Cardiac muscle cell (in vitro differentiated cells and primary cell): ENCODE measurements at regions not wholly inside any gene's neighbourhood (a gene's known extent, or its start where the extent isn't known, plus 50 kb on each side); places are given as distances from the start of the nearest gene placed in this dataset.

Source experiments
- DNase-seq, 2 donors: peaks; one replicate each; pipeline versions ENCODE4 v3.0.0 to v3.0.0-alpha.2; 2010 to 2017; ENCODE audit warnings: low read depth in 1 of 2, low spot score in 1 of 2
- H3K27ac ChIP-seq: fragments of 200-600 bp; sonication (generic); 2 replicates; pipeline ENCODE4 v1.5.1; 2016
- H3K27me3 ChIP-seq: fragments of 200-600 bp; sonication (generic); 2 replicates; pipeline ENCODE4 v1.6.0; 2016; ENCODE audit warnings: control low read depth
- H3K36me3 ChIP-seq: fragments of 200-600 bp; sonication (generic); 2 replicates; pipeline ENCODE4 v1.5.1; 2016; ENCODE audit warnings: control low read depth
- H3K4me1 ChIP-seq: fragments of 200-600 bp; sonication (generic); 2 replicates; pipeline ENCODE4 v1.8.1; 2017; ENCODE audit warnings: low read depth, mild to moderate bottlenecking, mixed run types
- H3K4me3 ChIP-seq: fragments of 200-600 bp; sonication (generic); 2 replicates; pipeline ENCODE4 v1.5.1; 2016; ENCODE audit warnings: mild to moderate bottlenecking
- H3K9me3 ChIP-seq: fragments of 200-600 bp; sonication (generic); 2 replicates; pipeline ENCODE4 v1.5.1; 2017; ENCODE audit warnings: low read depth, mild to moderate bottlenecking, control low read depth
- CTCF ChIP-seq: IDR thresholded peaks from 2 replicates; pipeline ENCODE4 v1.5.1; 2012; ENCODE audit warnings: low read depth, mild to moderate bottlenecking, low read length

GRCh38 chr1:234871039-234871709 is 257.5 kb downstream of the TOMM20 start:
- no peaks in the 10 kb centered on the region for H3K36me3 ChIP-seq
- no peaks in the 10 kb centered on the region for H3K9me3 ChIP-seq
- TF ChIP-seq CTCF, result no peak
- peaks cover 20% of the 10 kb centered on the region for H3K4me1 ChIP-seq
- H3K27me3 ChIP-seq, result no peaks in the 10 kb centered on the region
- no peak for DNase-seq
- no peak overlapping the region for H3K27ac ChIP-seq
- no peak overlapping the region for H3K4me3 ChIP-seq

GRCh38 chr1:234870020-234870981 is 258.3 kb downstream of the TOMM20 start:
- Histone ChIP-seq H3K36me3 (no peaks in the 10 kb centered on the region), H3K4me3 (no peak overlapping the region), H3K9me3 (no peaks in the 10 kb centered on the region), H3K4me1 (peaks cover 15% of the 10 kb centered on the region), H3K27me3 (no peaks in the 10 kb centered on the region), H3K27ac (no peak overlapping the region)
- TF ChIP-seq CTCF, result no peak
- DNase-seq, result no peak

- H3K27ac ChIP-seq, result no peak overlapping the region
- H3K27me3 ChIP-seq, result no peaks in the 10 kb centered on the region
- DNase-seq, result no peak
- no peak for TF ChIP-seq CTCF
- no peak overlapping the region for H3K4me3 ChIP-seq
- H3K36me3 ChIP-seq, result no peaks in the 10 kb centered on the region
- H3K9me3 ChIP-seq, result no peaks in the 10 kb centered on the region
- peaks cover 15% of the 10 kb centered on the region for H3K4me1 ChIP-seq
Measured at GRCh38 chr1:234869182-234870019, 259.2 kb downstream of the TOMM20 start.

- H3K27ac ChIP-seq, result no peak overlapping the region
- H3K4me3 ChIP-seq, result no peak overlapping the region
- no peak for DNase-seq
- TF ChIP-seq CTCF, result no peak
- no peaks in the 10 kb centered on the region for H3K27me3 ChIP-seq
- no peaks in the 10 kb centered on the region for H3K9me3 ChIP-seq
- no peaks in the 10 kb centered on the region for H3K36me3 ChIP-seq
- H3K4me1 ChIP-seq, result peaks cover 15% of the 10 kb centered on the region
Measured at GRCh38 chr1:234868296-234869147, 258.5 kb upstream of the IRF2BP2 start.
